K562 (cell line): ENCODE measurements at regions not wholly inside any gene's neighbourhood (a gene's known extent, or its start where the extent isn't known, plus 50 kb on each side); places are given as distances from the start of the nearest gene placed in this dataset.

Source experiments
- ATAC-seq: fragments of 200-7000 bp; cut with Tn5 transposase; 3 replicates; pipeline ENCODE4 v1.9.1; 2020; ENCODE audit warnings: moderate library complexity
- BruUV-seq: library from RNA; stranded (reverse); fragments of 400-500 nt; replicated peaks from 2 replicates; lab custom pipeline; 2021; lab: Mats Ljungman, UMichigan
- CTCF ChIA-PET: fragments of 300-600 bp; formaldehyde crosslinking; extraction: SDS; loops from one replicate; lab custom pipeline; 2021; ENCODE audit warnings: low intra/inter-chr PET ratio; lab: Yijun Ruan, JAX
- POLR2A ChIA-PET: fragments of 300-600, 350-650 bp; sonication (Branson Sonifier 250); formaldehyde crosslinking; extraction: SDS; loops from one replicate; lab custom pipeline; 2021; ENCODE audit warnings: antibody characterized with exemption, inconsistent platforms; lab: Yijun Ruan, JAX
- DNase-seq, 4 experiments: peaks; one replicate each; pipeline versions ENCODE4 v3.0.0 to v3.0.0-alpha.2; 2011 to 2018; ENCODE audit warnings: low spot score in 3 of 4, mixed read lengths in 3 of 4; ENCODE audit errors: extremely low read depth in 1 of 4
- FAIRE-seq: peaks from 2 replicates; lab custom pipeline; 2011; peaks lifted over from hg19 to GRCh38; lab: Jason Lieb, UNC
- H2AFZ ChIP-seq: 2 replicates; pipeline ENCODE4 v1.6.0; 2011; ENCODE audit warnings: low read depth, low read length, control low read depth, inconsistent platforms
- H3K27ac ChIP-seq: fragments of 200-600 bp; 3 replicates; pipeline ENCODE4 v1.8.0; 2011; ENCODE audit warnings: low read depth, mild to moderate bottlenecking, control low read depth, inconsistent platforms, low read length, moderate library complexity, mixed read lengths; ENCODE audit errors: extremely low read depth
- H3K27me3 ChIP-seq, 2 experiments: fragments of 300-600 bp in 1 of 2; 2 replicates in 1 of 2; 3 replicates in 1 of 2; pipeline versions ENCODE4 v1.6.0 to v1.8.0; 2011; ENCODE audit warnings: inconsistent platforms in 2 of 2, low read length in 2 of 2, mild to moderate bottlenecking in 1 of 2, mixed read lengths in 1 of 2, moderate library complexity in 1 of 2; ENCODE audit not compliant: control insufficient read depth in 2 of 2, insufficient read depth in 2 of 2
- H3K36me3 ChIP-seq: fragments of 300-600 bp; 3 replicates; pipeline ENCODE4 v1.8.0; 2011; ENCODE audit warnings: mild to moderate bottlenecking, low read length, inconsistent platforms; ENCODE audit not compliant: control insufficient read depth, insufficient read depth
- H3K4me1 ChIP-seq, 2 experiments: fragments of 200-600 bp in 1 of 2; replicated peaks in 1 of 2; 2 replicates in 1 of 2; 3 replicates in 1 of 2; pipeline versions ENCODE4 v1.5.1 to v1.8.0; 2011; ENCODE audit warnings: inconsistent platforms in 2 of 2, low read length in 2 of 2, mild to moderate bottlenecking in 1 of 2, mixed read lengths in 1 of 2, moderate library complexity in 1 of 2; ENCODE audit not compliant: control insufficient read depth in 2 of 2, insufficient read depth in 2 of 2
- H3K4me2 ChIP-seq: 2 replicates; pipeline ENCODE4 v1.6.1; 2011; ENCODE audit warnings: low read length, control low read depth, inconsistent platforms, mixed read lengths; ENCODE audit not compliant: insufficient read depth
- H3K4me3 ChIP-seq: fragments of 200-600 bp; sonication (generic), shearing (Covaris generic); 2 replicates; pipeline ENCODE4 v1.5.1; 2016; ENCODE audit warnings: control low read depth, inconsistent platforms
- H3K79me2 ChIP-seq: fragments of 200-600 bp; 3 replicates; pipeline ENCODE4 v1.8.0; 2011; ENCODE audit warnings: low read length, inconsistent platforms; ENCODE audit not compliant: control insufficient read depth, insufficient read depth
- H3K9ac ChIP-seq, 2 experiments: 2 replicates each; pipeline versions ENCODE4 v1.6.0 to v1.6.1; 2011; ENCODE audit warnings: low read depth in 2 of 2, low read length in 2 of 2, control low read depth in 1 of 2, inconsistent platforms in 1 of 2, mild to moderate bottlenecking in 1 of 2, mixed read lengths in 1 of 2; ENCODE audit not compliant: insufficient read depth in 1 of 2
- H3K9me1 ChIP-seq: one replicate; pipeline ENCODE4 v1.6.0; 2011; ENCODE audit warnings: inconsistent platforms, mild to moderate bottlenecking, low read length, moderate library complexity; ENCODE audit not compliant: control insufficient read depth, insufficient read depth
- H3K9me3 ChIP-seq: replicated peaks from 2 replicates; pipeline ENCODE4 v1.5.1; 2011; ENCODE audit warnings: low read depth, low read length, inconsistent platforms; ENCODE audit not compliant: control insufficient read depth, insufficient read depth
- H4K20me1 ChIP-seq: replicated peaks from 2 replicates; pipeline ENCODE4 v1.6.1; 2011; ENCODE audit warnings: low read length, inconsistent platforms, mixed read lengths; ENCODE audit not compliant: control insufficient read depth, insufficient read depth
- ILK ChIP-seq: fragments of 450-650 bp; IDR thresholded peaks from 2 replicates; pipeline ENCODE4 v1.6.1; 2016; ENCODE audit warnings: missing genetic modification characterization, low read depth, mild to moderate bottlenecking, missing compliant biosample characterization, moderate library complexity, borderline replicate concordance
- KDM5B ChIP-seq: fragments of 200-600 bp; sonication (generic); IDR thresholded peaks from 2 replicates; pipeline ENCODE4 v1.6.1; 2012; ENCODE audit warnings: low read depth, mild to moderate bottlenecking, moderate library complexity, low read length, control low read depth, inconsistent platforms; ENCODE audit not compliant: insufficient replicate concordance
- SRF ChIP-seq, 2 experiments: fragments of 250-450, 450-650 bp in 1 of 2; sonication (Bioruptor Pico) in 1 of 2; sonication (generic) in 1 of 2; formaldehyde crosslinking; IDR thresholded peaks; 2 replicates each; pipeline versions ENCODE4 v1.5.0 to v1.5.1; 2020 to 2022; ENCODE audit warnings: mild to moderate bottlenecking in 1 of 2, missing genetic modification reagents in 1 of 2
- THRB ChIP-seq: fragments of 450-650 bp; formaldehyde crosslinking; conservative IDR thresholded peaks from 2 replicates; pipeline ENCODE4 v1.4.0; 2022; ENCODE audit warnings: mild to moderate bottlenecking, missing genetic modification characterization
- ZBTB1 ChIP-seq: sonication (generic); formaldehyde crosslinking; IDR thresholded peaks from 2 replicates; pipeline ENCODE4 v1.8.1; 2023; ENCODE audit warnings: missing genetic modification reagents, low read depth, mild to moderate bottlenecking, borderline replicate concordance
- ZNF232 ChIP-seq: sonication (generic); formaldehyde crosslinking; IDR thresholded peaks from 2 replicates; pipeline ENCODE4 v1.8.0; 2022; ENCODE audit warnings: mild to moderate bottlenecking, missing genetic modification reagents
- ZNF253 ChIP-seq: fragments of 250-450 bp; sonication (Bioruptor Pico); conservative IDR thresholded peaks from 2 replicates; pipeline ENCODE4 v1.6.1; 2021; ENCODE audit warnings: mild to moderate bottlenecking
- ZNF398 ChIP-seq: fragments of 250-450 bp; sonication (Bioruptor Pico); IDR thresholded peaks from 2 replicates; pipeline ENCODE4 v1.8.0; 2021; ENCODE audit warnings: moderate library complexity, mild to moderate bottlenecking, inconsistent platforms
- ZNF583 ChIP-seq: fragments of 250-450 bp; sonication (Bioruptor Pico); IDR thresholded peaks from 2 replicates; pipeline ENCODE4 v1.4.0; 2020
- ZNF707 ChIP-seq: fragments of 250-450 bp; sonication (Bioruptor Pico); conservative IDR thresholded peaks from 2 replicates; pipeline ENCODE4 v1.8.0; 2022; ENCODE audit warnings: inconsistent platforms, mild to moderate bottlenecking, moderate library complexity
- WGBS: fragments of 100-300 bp; shearing (Covaris generic); methylation state at CpG from one replicate; pipeline ENCODE4 v1.1.6; 2016; ENCODE audit warnings: low coverage, mixed read lengths; ENCODE audit not compliant: insufficient coverage; ENCODE audit errors: missing lambda C conversion rate; 5-methylcytosine and 5-hydroxymethylcytosine counted together
- in situ Hi-C: fragments of 300-500 bp; cut with MboI; formaldehyde crosslinking; loops from 4 replicates; pipeline ENCODE4 v1.15.0; 2018; ENCODE audit warnings: inconsistent platforms, mixed read lengths
- intact Hi-C: fragments of 100-400 bp; cut with micrococcal nuclease; formaldehyde crosslinking; loops from 2 replicates; pipeline ENCODE4 v1.14.2; 2022
- TF ChIP-seq, protein P1 (sequence below), 2 experiments: fragments of 200-800 bp in 1 of 2; sonication (Bioruptor generic) in 1 of 2; sonication (generic) in 1 of 2; formaldehyde crosslinking in 1 of 2; IDR thresholded peaks in 1 of 2; conservative IDR thresholded peaks in 1 of 2; 2 replicates each; pipeline versions ENCODE4 v1.5.0 to v1.6.1; 2016 to 2020; ENCODE audit warnings: missing compliant biosample characterization in 1 of 2, missing genetic modification characterization in 1 of 2, missing genetic modification reagents in 1 of 2
- TF ChIP-seq, protein P2 (sequence below): sonication (generic); formaldehyde crosslinking; IDR thresholded peaks from 2 replicates; pipeline ENCODE4 v1.8.1; 2022; ENCODE audit warnings: missing genetic modification reagents
- TF ChIP-seq, protein P3 (sequence below): fragments of 450-650 bp; IDR thresholded peaks from 2 replicates; pipeline ENCODE4 v1.6.1; 2016; ENCODE audit warnings: antibody characterized with exemption

GRCh38 chr5:2488593-2488992 lies 262.9 kb downstream of the IRX2 start:
- Histone ChIP-seq H3K27ac (no peak overlapping the region), H3K79me2 (no peaks in the 10 kb centered on the region), H2AFZ (no peak overlapping the region), H3K27me3 (no peaks in the 10 kb centered on the region), H3K4me3 (no peak overlapping the region), H3K4me1 (no peaks in the 10 kb centered on the region), H3K9me1 (no peaks in the 10 kb centered on the region), H3K9ac (no peak overlapping the region), H3K4me2 (no peak overlapping the region), H4K20me1 (no peaks in the 10 kb centered on the region; the same call in 1 of the 2 replicates), H3K9me3 (no peaks in the 10 kb centered on the region), H3K36me3 (no peaks in the 10 kb centered on the region)
- intact Hi-C loops = no loop called here
- DNase-seq = no peak
- in situ Hi-C loops = no loop called here
- BruUV-seq = no TSS peak
- ChIA-PET CTCF (no interaction called here), POLR2A (no interaction called here)
- 3% methylated on average over 9 of the region's 9 CpGs for WGBS
- FAIRE-seq = no peak
- no peak for ATAC-seq
- TF ChIP-seq KDM5B (no peak), THRB (no peak), ILK (tag) (no peak), ZNF398 (CRISPR knock-in tag) (no peak), ZNF583 (no peak), ZNF232 (no peak), SRF (CRISPR knock-in tag; IDR thresholded peaks at IDR 0.05) (no peak), ZBTB1 (no peak), ZNF707 (no peak), ZNF253 (CRISPR knock-in tag) (no peak)
- TF ChIP-seq, protein P1, sequence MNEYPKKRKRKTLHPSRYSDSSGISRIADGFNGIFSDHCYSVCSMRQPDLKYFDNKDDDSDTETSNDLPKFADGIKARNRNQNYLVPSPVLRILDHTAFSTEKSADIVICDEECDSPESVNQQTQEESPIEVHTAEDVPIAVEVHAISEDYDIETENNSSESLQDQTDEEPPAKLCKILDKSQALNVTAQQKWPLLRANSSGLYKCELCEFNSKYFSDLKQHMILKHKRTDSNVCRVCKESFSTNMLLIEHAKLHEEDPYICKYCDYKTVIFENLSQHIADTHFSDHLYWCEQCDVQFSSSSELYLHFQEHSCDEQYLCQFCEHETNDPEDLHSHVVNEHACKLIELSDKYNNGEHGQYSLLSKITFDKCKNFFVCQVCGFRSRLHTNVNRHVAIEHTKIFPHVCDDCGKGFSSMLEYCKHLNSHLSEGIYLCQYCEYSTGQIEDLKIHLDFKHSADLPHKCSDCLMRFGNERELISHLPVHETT (CRISPR knock-in tag; conservative IDR thresholded peaks at IDR 0.05 in 1 of 2, IDR thresholded peaks at IDR 0.05 in 1 of 2) = no peak
- TF ChIP-seq, protein P2, sequence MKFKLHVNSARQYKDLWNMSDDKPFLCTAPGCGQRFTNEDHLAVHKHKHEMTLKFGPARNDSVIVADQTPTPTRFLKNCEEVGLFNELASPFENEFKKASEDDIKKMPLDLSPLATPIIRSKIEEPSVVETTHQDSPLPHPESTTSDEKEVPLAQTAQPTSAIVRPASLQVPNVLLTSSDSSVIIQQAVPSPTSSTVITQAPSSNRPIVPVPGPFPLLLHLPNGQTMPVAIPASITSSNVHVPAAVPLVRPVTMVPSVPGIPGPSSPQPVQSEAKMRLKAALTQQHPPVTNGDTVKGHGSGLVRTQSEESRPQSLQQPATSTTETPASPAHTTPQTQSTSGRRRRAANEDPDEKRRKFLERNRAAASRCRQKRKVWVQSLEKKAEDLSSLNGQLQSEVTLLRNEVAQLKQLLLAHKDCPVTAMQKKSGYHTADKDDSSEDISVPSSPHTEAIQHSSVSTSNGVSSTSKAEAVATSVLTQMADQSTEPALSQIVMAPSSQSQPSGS (CRISPR knock-in tag) = no peak
- TF ChIP-seq, protein P3, sequence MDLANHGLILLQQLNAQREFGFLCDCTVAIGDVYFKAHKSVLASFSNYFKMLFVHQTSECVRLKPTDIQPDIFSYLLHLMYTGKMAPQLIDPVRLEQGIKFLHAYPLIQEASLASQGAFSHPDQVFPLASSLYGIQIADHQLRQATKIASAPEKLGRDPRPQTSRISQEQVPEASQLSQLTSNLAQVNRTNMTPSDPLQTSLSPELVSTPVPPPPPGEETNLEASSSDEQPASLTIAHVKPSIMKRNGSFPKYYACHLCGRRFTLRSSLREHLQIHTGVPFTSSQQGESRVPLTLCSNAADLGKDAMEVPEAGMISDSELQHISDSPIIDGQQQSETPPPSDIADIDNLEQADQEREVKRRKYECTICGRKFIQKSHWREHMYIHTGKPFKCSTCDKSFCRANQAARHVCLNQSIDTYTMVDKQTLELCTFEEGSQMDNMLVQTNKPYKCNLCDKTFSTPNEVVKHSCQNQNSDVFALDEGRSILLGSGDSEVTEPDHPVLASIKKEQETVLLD = no peak
